ENCODE measurements at regions not wholly inside any gene's neighbourhood (a gene's known extent, or its start where the extent isn't known, plus 50 kb on each side); places are given as distances from the start of the nearest gene placed in this dataset.

DNA sequence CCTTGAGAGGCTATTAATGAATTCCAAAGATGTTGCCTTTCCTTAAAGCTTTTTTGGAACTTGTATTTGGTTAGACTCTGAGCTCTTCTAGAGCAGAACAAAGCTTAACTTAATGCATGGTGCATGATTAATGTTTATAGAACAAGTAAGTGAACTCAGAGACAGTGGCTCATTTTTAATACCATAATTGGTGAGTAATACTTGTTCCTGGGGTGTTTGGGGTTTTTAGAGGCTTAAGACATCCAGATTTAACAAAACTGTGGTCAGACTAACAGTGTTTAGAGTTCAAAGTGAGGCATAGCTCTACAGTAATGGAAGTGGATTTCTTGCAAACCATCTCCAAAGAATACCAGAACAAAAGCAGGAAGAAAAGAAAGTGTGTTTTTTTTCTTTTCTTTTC, 73.7 kb upstream of the CTSC start:
- Histone ChIP-seq H3K27me3 (ENCODE audit: insufficient read depth, low read length) (no peaks in the 10 kb centered on the region), H4K20me1 (ENCODE audit: insufficient read depth) (no peaks in the 10 kb centered on the region), H2AFZ (ENCODE audit: low read depth, low read length, poor library complexity, severe bottlenecking) (no peak overlapping the region), H3K4me1 (ENCODE audit: control insufficient read depth in 1 of 2, insufficient read depth in 2 of 2, low read length in 2 of 2) (no peaks in the 10 kb centered on the region), H3K79me2 (ENCODE audit: insufficient read depth, low read length) (no peaks in the 10 kb centered on the region), H3K9ac (ENCODE audit: low read length) (no peak overlapping the region), H3K27ac (ENCODE audit: low read depth, low read length) (no peak overlapping the region), H3K36me3 (ENCODE audit: control insufficient read depth in 1 of 2, insufficient read depth in 2 of 2, low read length in 2 of 2) (no peaks in the 10 kb centered on the region), H3K4me2 (ENCODE audit: low read length) (no peak overlapping the region), H3K4me3 (replicated peaks in 1 of 2; ENCODE audit: low read depth in 1 of 2, low read length in 2 of 2) (no peak overlapping the region), H3K9me3 (ENCODE audit: control insufficient read depth in 1 of 2, insufficient read depth in 1 of 2, low read depth in 1 of 2, low read length in 2 of 2) (no peaks in the 10 kb centered on the region), H3K9me2 (ENCODE audit: insufficient read depth) (no peaks in the 10 kb centered on the region)
- CTCF ChIA-PET = no interaction called here
- no TSS peak for BruUV-seq (replicated peaks)
- DNase-seq (ENCODE audit: low read depth, low spot score) (no peak), ATAC-seq (no peak)
- POLR2A ChIA-PET = no interaction called here
- TF ChIP-seq CEBPB (IDR thresholded peaks at IDR 0.05; ENCODE audit: low read depth) (no peak), ELF1 (IDR thresholded peaks at IDR 0.05; ENCODE audit: borderline replicate concordance, low read depth) (no peak), POLR2A (IDR thresholded peaks at IDR 0.05; ENCODE audit: borderline replicate concordance, extremely low read depth, insufficient read depth, insufficient read length) (no peak)
- TF ChIP-seq, protein P1, sequence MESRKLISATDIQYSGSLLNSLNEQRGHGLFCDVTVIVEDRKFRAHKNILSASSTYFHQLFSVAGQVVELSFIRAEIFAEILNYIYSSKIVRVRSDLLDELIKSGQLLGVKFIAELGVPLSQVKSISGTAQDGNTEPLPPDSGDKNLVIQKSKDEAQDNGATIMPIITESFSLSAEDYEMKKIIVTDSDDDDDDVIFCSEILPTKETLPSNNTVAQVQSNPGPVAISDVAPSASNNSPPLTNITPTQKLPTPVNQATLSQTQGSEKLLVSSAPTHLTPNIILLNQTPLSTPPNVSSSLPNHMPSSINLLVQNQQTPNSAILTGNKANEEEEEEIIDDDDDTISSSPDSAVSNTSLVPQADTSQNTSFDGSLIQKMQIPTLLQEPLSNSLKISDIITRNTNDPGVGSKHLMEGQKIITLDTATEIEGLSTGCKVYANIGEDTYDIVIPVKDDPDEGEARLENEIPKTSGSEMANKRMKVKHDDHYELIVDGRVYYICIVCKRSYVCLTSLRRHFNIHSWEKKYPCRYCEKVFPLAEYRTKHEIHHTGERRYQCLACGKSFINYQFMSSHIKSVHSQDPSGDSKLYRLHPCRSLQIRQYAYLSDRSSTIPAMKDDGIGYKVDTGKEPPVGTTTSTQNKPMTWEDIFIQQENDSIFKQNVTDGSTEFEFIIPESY (IDR thresholded peaks at IDR 0.05; ENCODE audit: extremely low read depth, insufficient replicate concordance, low read length) = no peak
- RAD21 ChIA-PET (ENCODE audit: low non-redundant PET in 1 of 2, low total read pairs in 2 of 2, uncharacterized antibody in 2 of 2, unreplicated experiment in 2 of 2) = no interaction called here
- intact Hi-C loops (cut with micrococcal nuclease) = no loop called here

DNA sequence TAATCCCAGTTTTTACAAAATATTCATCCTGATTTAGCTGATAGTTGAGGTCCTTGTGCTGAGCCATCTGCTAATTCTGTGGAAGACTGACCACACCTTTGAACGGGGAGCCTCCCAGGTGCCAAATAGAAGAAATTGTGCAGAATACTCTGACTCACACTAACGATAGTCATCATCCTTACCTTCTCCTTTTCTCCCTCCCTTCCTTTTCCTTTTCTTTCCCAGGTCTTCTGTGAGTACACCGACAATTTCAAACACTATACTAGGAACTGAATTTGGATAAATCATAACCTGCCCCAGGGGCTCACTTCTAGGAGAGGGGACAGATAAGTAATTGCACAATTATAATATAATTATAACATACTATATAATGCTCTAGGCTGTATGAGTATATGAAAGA, 73.1 kb upstream of the CTSC start:
- H3K9me2 ChIP-seq (ENCODE audit: insufficient read depth) = no peaks in the 10 kb centered on the region
- ChIA-PET CTCF (no interaction called here), POLR2A (no interaction called here), RAD21 (ENCODE audit: low non-redundant PET in 1 of 2, low total read pairs in 2 of 2, uncharacterized antibody in 2 of 2, unreplicated experiment in 2 of 2) (no interaction called here)
- no peak overlapping the region for H3K27ac ChIP-seq (ENCODE audit: low read depth, low read length)
- intact Hi-C loops (cut with micrococcal nuclease) = no loop called here
- DNase-seq (ENCODE audit: low read depth, low spot score) (no peak), ATAC-seq (no peak)
- no peaks in the 10 kb centered on the region for H3K27me3 ChIP-seq (ENCODE audit: insufficient read depth, low read length)
- H3K4me2 ChIP-seq (ENCODE audit: low read length) = no peak overlapping the region
- no peaks in the 10 kb centered on the region for H3K36me3 ChIP-seq (ENCODE audit: control insufficient read depth in 1 of 2, insufficient read depth in 2 of 2, low read length in 2 of 2)
- no peak overlapping the region for H2AFZ ChIP-seq (ENCODE audit: low read depth, low read length, poor library complexity, severe bottlenecking)
- no TSS peak for BruUV-seq (replicated peaks)
- H3K4me3 ChIP-seq (replicated peaks in 1 of 2; ENCODE audit: low read depth in 1 of 2, low read length in 2 of 2) = no peak overlapping the region
- H3K4me1 ChIP-seq (ENCODE audit: control insufficient read depth in 1 of 2, insufficient read depth in 2 of 2, low read length in 2 of 2) = no peaks in the 10 kb centered on the region
- no peaks in the 10 kb centered on the region for H4K20me1 ChIP-seq (ENCODE audit: insufficient read depth)
- no peak for TF ChIP-seq ZNF274 (IDR thresholded peaks at IDR 0.05; ENCODE audit: low read depth, low read length)
- TF ChIP-seq EZH2phosphoT487 (IDR thresholded peaks at IDR 0.05; ENCODE audit: borderline replicate concordance) = no peak
- no peak for TF ChIP-seq ZFX (IDR thresholded peaks at IDR 0.05)
- TF ChIP-seq SIN3A (IDR thresholded peaks at IDR 0.05; ENCODE audit: low read depth) = no peak
- TF ChIP-seq, protein P2, sequence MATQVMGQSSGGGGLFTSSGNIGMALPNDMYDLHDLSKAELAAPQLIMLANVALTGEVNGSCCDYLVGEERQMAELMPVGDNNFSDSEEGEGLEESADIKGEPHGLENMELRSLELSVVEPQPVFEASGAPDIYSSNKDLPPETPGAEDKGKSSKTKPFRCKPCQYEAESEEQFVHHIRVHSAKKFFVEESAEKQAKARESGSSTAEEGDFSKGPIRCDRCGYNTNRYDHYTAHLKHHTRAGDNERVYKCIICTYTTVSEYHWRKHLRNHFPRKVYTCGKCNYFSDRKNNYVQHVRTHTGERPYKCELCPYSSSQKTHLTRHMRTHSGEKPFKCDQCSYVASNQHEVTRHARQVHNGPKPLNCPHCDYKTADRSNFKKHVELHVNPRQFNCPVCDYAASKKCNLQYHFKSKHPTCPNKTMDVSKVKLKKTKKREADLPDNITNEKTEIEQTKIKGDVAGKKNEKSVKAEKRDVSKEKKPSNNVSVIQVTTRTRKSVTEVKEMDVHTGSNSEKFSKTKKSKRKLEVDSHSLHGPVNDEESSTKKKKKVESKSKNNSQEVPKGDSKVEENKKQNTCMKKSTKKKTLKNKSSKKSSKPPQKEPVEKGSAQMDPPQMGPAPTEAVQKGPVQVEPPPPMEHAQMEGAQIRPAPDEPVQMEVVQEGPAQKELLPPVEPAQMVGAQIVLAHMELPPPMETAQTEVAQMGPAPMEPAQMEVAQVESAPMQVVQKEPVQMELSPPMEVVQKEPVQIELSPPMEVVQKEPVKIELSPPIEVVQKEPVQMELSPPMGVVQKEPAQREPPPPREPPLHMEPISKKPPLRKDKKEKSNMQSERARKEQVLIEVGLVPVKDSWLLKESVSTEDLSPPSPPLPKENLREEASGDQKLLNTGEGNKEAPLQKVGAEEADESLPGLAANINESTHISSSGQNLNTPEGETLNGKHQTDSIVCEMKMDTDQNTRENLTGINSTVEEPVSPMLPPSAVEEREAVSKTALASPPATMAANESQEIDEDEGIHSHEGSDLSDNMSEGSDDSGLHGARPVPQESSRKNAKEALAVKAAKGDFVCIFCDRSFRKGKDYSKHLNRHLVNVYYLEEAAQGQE (IDR thresholded peaks at IDR 0.05; ENCODE audit: low read depth) = no peak
- no peak for TF ChIP-seq POLR2AphosphoS5 (IDR thresholded peaks at IDR 0.05; ENCODE audit: low read depth, low read length)
- no peaks in the 10 kb centered on the region for H3K9me3 ChIP-seq (ENCODE audit: control insufficient read depth in 1 of 2, insufficient read depth in 1 of 2, low read depth in 1 of 2, low read length in 2 of 2)
- no peak overlapping the region for H3K9ac ChIP-seq (ENCODE audit: low read length)
- H3K79me2 ChIP-seq (ENCODE audit: insufficient read depth, low read length) = no peaks in the 10 kb centered on the region

All from HCT116 (cell line).